ENCODE measurements at regions not wholly inside any gene's neighbourhood (a gene's known extent, or its start where the extent isn't known, plus 50 kb on each side); places are given as distances from the start of the nearest gene placed in this dataset.

- H3K9ac ChIP-seq (ENCODE audit: low read length) = no peak overlapping the region
- no peaks in the 10 kb centered on the region for H3K9me3 ChIP-seq (ENCODE audit: insufficient read depth, low read depth, low read length)
- Mint-ChIP-seq H3K9me3 (ENCODE audit: unreplicated experiment) (no peaks in the 10 kb centered on the region), H3K27me3 (ENCODE audit: low read depth, unreplicated experiment) (no peaks in the 10 kb centered on the region), H3K4me3 (ENCODE audit: unreplicated experiment) (no peak overlapping the region), H3K4me1 (ENCODE audit: low read depth, unreplicated experiment) (peaks cover 16% of the 10 kb centered on the region), H3K36me3 (ENCODE audit: low read depth, unreplicated experiment) (no peaks in the 10 kb centered on the region), H3K27ac (ENCODE audit: unreplicated experiment) (no peak overlapping the region)
- no peaks in the 10 kb centered on the region for H4K20me1 ChIP-seq (ENCODE audit: insufficient read depth, low read length)
- no peak overlapping the region for H3K4me2 ChIP-seq (ENCODE audit: low read length)
- H3K27ac ChIP-seq (ENCODE audit: low read depth, low read length) = no peak overlapping the region
- TF ChIP-seq CTCF (IDR thresholded peaks at IDR 0.05; ENCODE audit: insufficient read depth, low read depth, low read length) (no peak), EZH2 (IDR thresholded peaks at IDR 0.05; ENCODE audit: insufficient read depth, low read length) (no peak)
- H3K27me3 ChIP-seq (ENCODE audit: insufficient read depth, low read length) = no peaks in the 10 kb centered on the region
- H3K4me3 ChIP-seq (ENCODE audit: insufficient read depth, low read depth, low read length) = no peak overlapping the region
- no peak for DNase-seq (ENCODE audit: low read depth)
- no peaks in the 10 kb centered on the region for H3K36me3 ChIP-seq (ENCODE audit: insufficient read depth, low read length)
- H2AFZ ChIP-seq (ENCODE audit: low read depth, low read length) = no peak overlapping the region
- H3K4me1 ChIP-seq (ENCODE audit: insufficient read depth, low read length) = peaks cover 4% of the 10 kb centered on the region
- no peak for FAIRE-seq
- no peaks in the 10 kb centered on the region for H3K79me2 ChIP-seq (ENCODE audit: insufficient read depth, low read length)
These were observed 332.5 kb upstream of the DDI1 start for GRCh38 chr11:103703954-103704353.

GRCh38 chr11:103705642-103706041 is 330.8 kb upstream of the DDI1 start:
- no peaks in the 10 kb centered on the region for H3K9me3 ChIP-seq (ENCODE audit: insufficient read depth, low read depth, low read length)
- Mint-ChIP-seq H3K4me1 (ENCODE audit: low read depth, unreplicated experiment) (peaks cover 10% of the 10 kb centered on the region), H3K36me3 (ENCODE audit: low read depth, unreplicated experiment) (no peaks in the 10 kb centered on the region), H3K9me3 (ENCODE audit: unreplicated experiment) (peaks cover 3% of the 10 kb centered on the region), H3K27me3 (ENCODE audit: low read depth, unreplicated experiment) (no peaks in the 10 kb centered on the region), H3K4me3 (ENCODE audit: unreplicated experiment) (no peak overlapping the region), H3K27ac (ENCODE audit: unreplicated experiment) (no peak overlapping the region)
- no peaks in the 10 kb centered on the region for H4K20me1 ChIP-seq (ENCODE audit: insufficient read depth, low read length)
- H3K36me3 ChIP-seq (ENCODE audit: insufficient read depth, low read length) = no peaks in the 10 kb centered on the region
- peaks cover 4% of the 10 kb centered on the region for H3K4me1 ChIP-seq (ENCODE audit: insufficient read depth, low read length)
- no peak for DNase-seq (ENCODE audit: low read depth)
- FAIRE-seq = no peak
- H2AFZ ChIP-seq (ENCODE audit: low read depth, low read length) = no peak overlapping the region
- no peaks in the 10 kb centered on the region for H3K79me2 ChIP-seq (ENCODE audit: insufficient read depth, low read length)
- no peaks in the 10 kb centered on the region for H3K27me3 ChIP-seq (ENCODE audit: insufficient read depth, low read length)
- H3K4me3 ChIP-seq (ENCODE audit: insufficient read depth, low read depth, low read length) = no peak overlapping the region
- no peak overlapping the region for H3K9ac ChIP-seq (ENCODE audit: low read length)
- H3K4me2 ChIP-seq (ENCODE audit: low read length) = no peak overlapping the region
- no peak overlapping the region for H3K27ac ChIP-seq (ENCODE audit: low read depth, low read length)
- TF ChIP-seq CTCF (IDR thresholded peaks at IDR 0.05; ENCODE audit: insufficient read depth, low read depth, low read length) (no peak), EZH2 (IDR thresholded peaks at IDR 0.05; ENCODE audit: insufficient read depth, low read length) (no peak)

- H3K27ac ChIP-seq (ENCODE audit: low read depth, low read length) = no peak overlapping the region
- H3K9ac ChIP-seq (ENCODE audit: low read length) = no peak overlapping the region
- TF ChIP-seq CTCF (IDR thresholded peaks at IDR 0.05; ENCODE audit: insufficient read depth, low read depth, low read length) (no peak), EZH2 (IDR thresholded peaks at IDR 0.05; ENCODE audit: insufficient read depth, low read length) (no peak)
- peaks cover 2% of the 10 kb centered on the region for H3K4me1 Mint-ChIP-seq (ENCODE audit: low read depth, unreplicated experiment)
- H3K27ac Mint-ChIP-seq (ENCODE audit: unreplicated experiment) = no peak overlapping the region
- no peaks in the 10 kb centered on the region for H3K9me3 ChIP-seq (ENCODE audit: insufficient read depth, low read depth, low read length)
- H2AFZ ChIP-seq (ENCODE audit: low read depth, low read length) = no peak overlapping the region
- H4K20me1 ChIP-seq (ENCODE audit: insufficient read depth, low read length) = no peaks in the 10 kb centered on the region
- H3K36me3 ChIP-seq (ENCODE audit: insufficient read depth, low read length) = no peaks in the 10 kb centered on the region
- H3K4me1 ChIP-seq (ENCODE audit: insufficient read depth, low read length) = no peaks in the 10 kb centered on the region
- H3K27me3 Mint-ChIP-seq (ENCODE audit: low read depth, unreplicated experiment) = no peaks in the 10 kb centered on the region
- H3K9me3 Mint-ChIP-seq (ENCODE audit: unreplicated experiment) = peaks cover 3% of the 10 kb centered on the region
- no peak for DNase-seq (ENCODE audit: low read depth)
- no peak overlapping the region for H3K4me3 ChIP-seq (ENCODE audit: insufficient read depth, low read depth, low read length)
- H3K36me3 Mint-ChIP-seq (ENCODE audit: low read depth, unreplicated experiment) = no peaks in the 10 kb centered on the region
- H3K4me3 Mint-ChIP-seq (ENCODE audit: unreplicated experiment) = no peak overlapping the region
- no peaks in the 10 kb centered on the region for H3K27me3 ChIP-seq (ENCODE audit: insufficient read depth, low read length)
- no peaks in the 10 kb centered on the region for H3K79me2 ChIP-seq (ENCODE audit: insufficient read depth, low read length)
- H3K4me2 ChIP-seq (ENCODE audit: low read length) = no peak overlapping the region
- FAIRE-seq = no peak
These were observed 327.1 kb upstream of the DDI1 start for GRCh38 chr11:103709371-103709770.
